SU-DHL-6 (cell line): ENCODE measurements at regions not wholly inside any gene's neighbourhood (a gene's known extent, or its start where the extent isn't known, plus 50 kb on each side); places are given as distances from the start of the nearest gene placed in this dataset.

Experiments
- H2AFZ ChIP-seq: fragments of 200-600 bp; sonication (generic); 2 replicates; pipeline ENCODE4 v1.6.1; 2014; ENCODE audit warnings: low read depth, mild to moderate bottlenecking, moderate library complexity, mixed read lengths, antibody characterized with exemption, low read length; ENCODE audit not compliant: severe bottlenecking
- H3F3A ChIP-seq: fragments of 200-600 bp; shearing (Covaris generic); 2 replicates; pipeline ENCODE4 v1.6.0; 2016; ENCODE audit warnings: antibody characterized with exemption, mild to moderate bottlenecking; ENCODE audit not compliant: insufficient read depth
- H3K27ac ChIP-seq: fragments of 200-600 bp; sonication (generic); 2 replicates; pipeline ENCODE4 v1.5.1; 2016; ENCODE audit warnings: low read depth, mild to moderate bottlenecking, low read length, moderate library complexity, mixed read lengths
- H3K27me3 ChIP-seq: fragments of 200-600 bp; sonication (generic), shearing (Covaris generic); 2 replicates; pipeline ENCODE4 v1.6.0; 2014; ENCODE audit warnings: mild to moderate bottlenecking, low read length
- H3K36me3 ChIP-seq: fragments of 200-600 bp; sonication (generic); 2 replicates; pipeline ENCODE4 v1.6.1; 2014; ENCODE audit warnings: mild to moderate bottlenecking, low read length, mixed read lengths
- H3K4me2 ChIP-seq: fragments of 300-600, 200-600 bp; shearing (Covaris generic), sonication (generic); 2 replicates; pipeline ENCODE4 v1.6.0; 2014; ENCODE audit warnings: low read length, low read depth, mild to moderate bottlenecking; ENCODE audit not compliant: poor library complexity, severe bottlenecking
- H3K4me3 ChIP-seq: fragments of 200-600 bp; sonication (generic); 2 replicates; pipeline ENCODE4 v1.5.1; 2014; ENCODE audit warnings: antibody characterized with exemption, low read length, mild to moderate bottlenecking, mixed read lengths; ENCODE audit not compliant: insufficient read depth, poor library complexity, severe bottlenecking
- H3K79me2 ChIP-seq: fragments of 200-600 bp; sonication (generic); 2 replicates; pipeline ENCODE4 v1.6.1; 2014; ENCODE audit warnings: mild to moderate bottlenecking, low read length, moderate library complexity; ENCODE audit not compliant: insufficient read depth
- H3K9ac ChIP-seq: fragments of 200-600 bp; sonication (generic); 2 replicates; pipeline ENCODE4 v1.7.0; 2014; ENCODE audit warnings: mild to moderate bottlenecking, low read length
- H3K9me2 ChIP-seq: fragments of 200-600 bp; sonication (generic); replicated peaks from 2 replicates; pipeline ENCODE4 v1.6.1; 2014; ENCODE audit warnings: low read length; ENCODE audit not compliant: insufficient read depth
- H3K9me3 ChIP-seq: fragments of 200-600 bp; sonication (generic); 2 replicates; pipeline ENCODE4 v1.6.1; 2014; ENCODE audit warnings: low read length, mixed read lengths; ENCODE audit not compliant: insufficient read depth
- H4K20me1 ChIP-seq: fragments of 200-600 bp; sonication (generic); 2 replicates; pipeline ENCODE4 v1.6.1; 2014; ENCODE audit warnings: low read depth, mild to moderate bottlenecking, antibody characterized with exemption, low read length, moderate library complexity, mixed read lengths
- EZH2phosphoT487 ChIP-seq: fragments of 200-600 bp; sonication (generic), shearing (Covaris generic); conservative IDR thresholded peaks from 2 replicates; pipeline ENCODE4 v1.6.1; 2018; ENCODE audit warnings: mild to moderate bottlenecking, antibody characterized with exemption, low read length, moderate library complexity, mixed read lengths
- TF ChIP-seq, protein P1 (sequence below): fragments of 200-600 bp; sonication (generic); IDR thresholded peaks from one replicate; pipeline ENCODE4 v1.5.1; 2017; ENCODE audit warnings: antibody characterized with exemption, mild to moderate bottlenecking, low read length, moderate library complexity; ENCODE audit not compliant: insufficient read depth, poor library complexity, severe bottlenecking

DNA sequence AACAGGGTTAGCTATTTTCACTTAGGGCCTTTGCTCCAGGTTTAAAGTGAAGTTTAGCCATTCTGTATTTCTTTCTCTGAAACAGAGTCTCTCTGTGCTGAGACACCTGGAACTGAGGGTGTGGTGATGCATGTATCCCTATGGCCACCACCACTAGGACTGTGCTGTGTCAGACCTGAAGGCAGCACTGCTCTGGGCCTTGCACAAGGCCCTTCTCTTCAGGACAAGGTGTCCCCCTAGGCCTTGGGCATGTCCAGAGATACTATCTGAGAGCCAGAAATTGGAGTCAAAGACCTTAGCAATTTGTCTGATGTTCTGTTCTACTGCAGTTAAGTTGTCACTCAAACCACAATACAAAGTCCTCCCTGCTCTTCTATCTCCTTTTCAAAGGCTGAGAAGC is 1649.2 kb downstream of the AMY1C start:
- Histone ChIP-seq H2AFZ (no peak overlapping the region), H3K9me3 (no peaks in the 10 kb centered on the region), H3K27me3 (no peaks in the 10 kb centered on the region), H3K9ac (no peak overlapping the region), H3K27ac (no peak overlapping the region), H3F3A (no peaks in the 10 kb centered on the region), H4K20me1 (no peaks in the 10 kb centered on the region), H3K79me2 (no peaks in the 10 kb centered on the region), H3K4me3 (no peak overlapping the region), H3K36me3 (no peaks in the 10 kb centered on the region), H3K4me2 (no peak overlapping the region), H3K9me2 (no peaks in the 10 kb centered on the region)
- no peak for TF ChIP-seq EZH2phosphoT487
- TF ChIP-seq, protein P1, sequence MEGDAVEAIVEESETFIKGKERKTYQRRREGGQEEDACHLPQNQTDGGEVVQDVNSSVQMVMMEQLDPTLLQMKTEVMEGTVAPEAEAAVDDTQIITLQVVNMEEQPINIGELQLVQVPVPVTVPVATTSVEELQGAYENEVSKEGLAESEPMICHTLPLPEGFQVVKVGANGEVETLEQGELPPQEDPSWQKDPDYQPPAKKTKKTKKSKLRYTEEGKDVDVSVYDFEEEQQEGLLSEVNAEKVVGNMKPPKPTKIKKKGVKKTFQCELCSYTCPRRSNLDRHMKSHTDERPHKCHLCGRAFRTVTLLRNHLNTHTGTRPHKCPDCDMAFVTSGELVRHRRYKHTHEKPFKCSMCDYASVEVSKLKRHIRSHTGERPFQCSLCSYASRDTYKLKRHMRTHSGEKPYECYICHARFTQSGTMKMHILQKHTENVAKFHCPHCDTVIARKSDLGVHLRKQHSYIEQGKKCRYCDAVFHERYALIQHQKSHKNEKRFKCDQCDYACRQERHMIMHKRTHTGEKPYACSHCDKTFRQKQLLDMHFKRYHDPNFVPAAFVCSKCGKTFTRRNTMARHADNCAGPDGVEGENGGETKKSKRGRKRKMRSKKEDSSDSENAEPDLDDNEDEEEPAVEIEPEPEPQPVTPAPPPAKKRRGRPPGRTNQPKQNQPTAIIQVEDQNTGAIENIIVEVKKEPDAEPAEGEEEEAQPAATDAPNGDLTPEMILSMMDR, result no peak

DNA sequence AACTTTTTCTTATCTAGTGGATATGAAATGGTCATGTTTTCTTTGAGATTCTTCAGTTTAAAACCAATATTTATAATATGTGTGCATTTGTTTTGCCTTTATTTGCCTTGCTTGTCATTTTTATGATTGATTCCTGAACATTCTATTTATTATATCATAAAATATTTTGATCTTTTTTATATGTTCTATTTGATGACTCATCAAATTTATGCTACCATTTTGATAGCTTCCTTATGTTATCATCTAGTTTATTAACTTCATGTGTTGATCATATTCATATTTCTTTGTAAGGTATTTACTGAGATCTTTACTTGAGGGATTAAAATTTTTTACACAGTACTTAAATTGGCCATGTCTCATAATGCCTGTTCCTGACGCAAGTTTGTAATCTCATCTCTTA is 1650.0 kb downstream of the AMY1C start:
- H3F3A ChIP-seq, result no peaks in the 10 kb centered on the region
- no peaks in the 10 kb centered on the region for H3K79me2 ChIP-seq
- no peaks in the 10 kb centered on the region for H3K27me3 ChIP-seq
- H2AFZ ChIP-seq, result no peak overlapping the region
- H3K9ac ChIP-seq, result no peak overlapping the region
- no peak overlapping the region for H3K4me2 ChIP-seq
- H3K4me3 ChIP-seq, result no peak overlapping the region
- H3K27ac ChIP-seq, result no peak overlapping the region
- H4K20me1 ChIP-seq, result no peaks in the 10 kb centered on the region
- no peaks in the 10 kb centered on the region for H3K9me3 ChIP-seq
- no peaks in the 10 kb centered on the region for H3K36me3 ChIP-seq
- H3K9me2 ChIP-seq, result no peaks in the 10 kb centered on the region
- TF ChIP-seq, protein P1, result no peak
- no peak for TF ChIP-seq EZH2phosphoT487

DNA sequence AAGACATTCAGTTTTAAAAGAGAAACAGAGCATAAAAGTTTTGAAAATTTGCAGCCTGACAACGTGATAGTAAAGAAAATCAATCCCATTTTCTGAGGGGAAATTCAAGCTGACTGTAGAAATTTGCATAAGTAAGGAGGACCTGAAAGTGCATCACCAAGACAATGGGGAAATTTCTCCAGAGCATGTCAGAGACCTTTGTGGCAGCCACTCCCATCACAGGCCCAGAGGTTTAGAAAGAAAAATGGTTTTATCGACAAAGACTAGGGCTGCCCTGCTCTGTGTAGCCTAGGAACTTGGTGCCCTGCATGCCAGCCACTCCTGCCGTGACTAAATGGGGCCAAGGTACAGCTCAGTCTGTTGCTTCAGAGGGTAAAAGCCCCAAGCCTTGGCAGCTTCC is 1640.2 kb upstream of the PRMT6 start:
- no peak overlapping the region for H3K9ac ChIP-seq
- 0 out of 2 replicates have a peak, but pooled peaks cover 2% of the 10 kb centered on the region for H3K36me3 ChIP-seq
- no peak overlapping the region for H3K4me2 ChIP-seq
- no peaks in the 10 kb centered on the region for H3F3A ChIP-seq
- H2AFZ ChIP-seq, result no peak overlapping the region
- peaks cover 5% of the 10 kb centered on the region; the same call in 1 of the 2 replicates for H3K9me3 ChIP-seq
- H3K4me3 ChIP-seq, result no peak overlapping the region
- H3K27ac ChIP-seq, result no peak overlapping the region
- H3K27me3 ChIP-seq, result no peaks in the 10 kb centered on the region
- no peaks in the 10 kb centered on the region for H3K79me2 ChIP-seq
- TF ChIP-seq, protein P1, result no peak
- no peak for TF ChIP-seq EZH2phosphoT487
- H4K20me1 ChIP-seq, result no peaks in the 10 kb centered on the region
- no peaks in the 10 kb centered on the region for H3K9me2 ChIP-seq
